HG02852 (cell line): ENCODE measurements at regions not wholly inside any gene's neighbourhood (a gene's known extent, or its start where the extent isn't known, plus 50 kb on each side); places are given as distances from the start of the nearest gene placed in this dataset.

Experiments
- ATAC-seq: cut with Tn5 transposase; IDR thresholded peaks from one replicate; pipeline ENCODE4 v1.9.1; 2021; ENCODE audit warnings: mild to moderate bottlenecking, moderate library complexity; ENCODE audit not compliant: unreplicated experiment

DNA sequence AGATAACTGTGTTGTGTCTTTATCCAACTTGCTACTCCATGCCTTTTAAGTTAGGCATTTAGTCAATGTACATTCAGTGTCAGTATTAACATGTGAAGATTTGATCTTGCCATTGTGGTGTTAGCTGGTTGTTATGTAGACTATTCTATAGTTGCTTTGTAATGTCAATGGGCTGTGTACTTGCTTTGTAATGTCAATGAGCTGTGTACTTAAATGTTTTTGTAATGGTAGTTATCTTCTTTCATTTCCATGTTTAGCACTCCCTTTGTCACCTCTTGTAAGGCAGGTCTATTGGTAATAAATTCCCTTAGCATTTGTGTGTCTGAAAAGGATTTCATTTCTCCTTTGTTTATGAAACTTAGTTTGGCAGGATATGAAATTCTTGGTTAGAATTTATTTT, 53.4 kb downstream of the MC4R start:
- no peak for ATAC-seq

DNA sequence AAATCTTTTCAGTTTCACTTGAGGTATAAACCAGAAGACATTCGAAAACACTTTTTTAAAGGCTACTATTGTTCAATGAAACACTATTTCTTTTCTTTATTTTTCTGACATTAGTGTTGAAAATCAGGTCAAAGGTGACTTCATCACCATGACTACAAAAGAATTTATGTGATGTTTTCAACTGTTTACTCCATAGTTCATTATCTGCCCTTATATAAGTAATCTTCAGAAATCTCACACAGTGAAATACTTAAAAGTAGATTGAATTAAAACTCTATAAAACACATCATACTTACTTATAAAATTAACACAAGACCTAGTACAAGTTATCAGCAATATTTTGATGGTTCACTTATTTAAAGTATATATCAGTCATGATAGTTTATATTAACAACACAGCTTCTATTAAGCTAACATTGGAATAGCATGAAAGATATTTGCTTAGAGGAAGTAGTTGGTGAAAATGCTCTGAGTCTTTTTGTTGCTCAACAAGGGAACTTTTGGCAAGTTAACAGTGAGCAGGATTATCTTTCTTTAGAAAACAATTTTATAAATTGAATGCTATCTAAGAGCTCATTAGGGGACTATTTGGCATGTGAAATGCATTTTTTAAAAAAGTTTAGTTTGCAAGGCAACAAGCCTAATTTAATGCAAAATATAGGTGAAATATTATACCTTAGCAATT, 60.8 kb downstream of the MC4R start:
- no peak for ATAC-seq

DNA sequence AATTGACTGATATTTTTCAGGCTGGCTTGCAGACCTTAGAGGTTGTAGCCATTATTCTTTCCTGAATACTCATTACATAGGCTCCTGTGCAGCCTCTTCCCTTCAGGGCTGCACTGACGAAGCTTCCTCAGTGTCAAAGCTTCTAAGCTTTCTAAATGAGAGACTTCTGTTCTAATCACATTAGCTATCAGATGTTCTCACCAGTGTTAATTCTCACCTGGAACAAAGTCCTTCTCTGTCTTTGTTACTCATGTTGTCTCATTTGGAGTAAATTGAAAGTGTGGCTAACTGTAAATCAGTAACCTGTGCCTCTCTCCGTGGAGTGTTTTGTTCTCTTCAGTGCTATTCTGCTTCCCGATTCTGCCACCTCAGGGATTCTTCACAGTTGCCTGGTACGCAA, 76.9 kb downstream of the MC4R start:
- no peak for ATAC-seq

DNA sequence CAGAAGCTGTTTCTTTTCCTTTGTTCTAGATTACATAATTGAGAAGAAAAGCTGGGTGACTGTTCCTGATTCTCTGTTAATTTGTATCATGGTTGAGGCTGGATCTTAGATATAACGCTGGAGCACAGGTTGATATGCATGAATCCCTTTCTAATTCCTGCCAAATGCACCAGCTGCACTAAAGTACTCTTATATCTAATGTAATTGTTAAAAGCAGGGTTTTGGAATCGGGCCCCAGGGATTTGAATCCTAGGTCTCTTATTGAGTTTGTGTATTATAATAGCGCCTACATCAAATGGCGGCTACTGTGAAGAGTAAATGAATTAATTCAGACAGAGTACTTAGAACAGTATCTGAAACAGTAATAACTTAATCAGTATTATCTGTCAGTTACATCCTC, 80.4 kb downstream of the MC4R start:
- ATAC-seq, result no peak

DNA sequence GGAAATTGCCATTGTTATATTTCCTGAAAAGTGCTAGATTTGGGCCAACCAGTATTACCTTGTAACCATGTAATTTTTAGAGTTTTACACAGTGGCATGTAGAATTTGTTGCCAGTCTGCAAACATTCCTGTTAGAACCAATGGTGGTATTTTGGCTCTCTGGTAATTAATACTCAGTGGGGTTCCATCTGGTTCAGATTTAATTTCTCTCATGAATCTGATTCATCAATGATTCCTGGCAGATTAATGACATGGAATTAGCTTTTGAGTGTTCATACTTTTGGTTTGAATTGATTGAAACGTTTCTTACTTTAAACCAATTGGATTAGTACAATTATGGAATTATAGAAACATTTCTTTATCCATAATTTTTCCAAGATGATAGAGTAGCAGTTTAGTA, 93.2 kb downstream of the MC4R start:
- ATAC-seq, result no peak

DNA sequence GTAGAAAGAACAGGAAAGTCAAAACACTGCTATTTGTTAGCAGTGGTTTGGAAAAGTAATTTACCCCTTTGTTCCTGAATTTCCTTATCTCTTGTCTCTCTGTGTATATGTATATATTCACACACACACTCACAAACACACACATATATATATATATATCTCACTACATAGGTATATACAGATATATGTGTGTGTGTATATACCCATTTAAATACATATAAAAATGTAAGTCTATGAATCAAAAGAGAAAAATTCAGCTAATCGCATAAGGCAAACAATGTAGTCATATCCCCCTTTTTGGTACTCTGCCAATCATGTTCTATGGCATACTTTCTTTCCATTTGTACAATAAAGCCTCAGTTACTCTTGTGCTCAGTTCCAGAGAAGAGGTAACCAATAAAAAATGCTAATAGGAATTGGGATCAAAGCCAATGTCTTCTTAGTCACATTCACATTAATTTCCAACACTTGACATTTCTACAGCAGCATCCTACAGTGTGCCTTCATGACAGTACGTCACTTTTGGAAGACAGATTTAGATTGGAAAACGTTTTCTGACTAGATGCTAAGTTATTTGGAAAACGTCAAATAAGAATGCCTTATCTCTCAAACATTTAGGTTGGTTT, 94.6 kb downstream of the MC4R start:
- ATAC-seq, result no peak

DNA sequence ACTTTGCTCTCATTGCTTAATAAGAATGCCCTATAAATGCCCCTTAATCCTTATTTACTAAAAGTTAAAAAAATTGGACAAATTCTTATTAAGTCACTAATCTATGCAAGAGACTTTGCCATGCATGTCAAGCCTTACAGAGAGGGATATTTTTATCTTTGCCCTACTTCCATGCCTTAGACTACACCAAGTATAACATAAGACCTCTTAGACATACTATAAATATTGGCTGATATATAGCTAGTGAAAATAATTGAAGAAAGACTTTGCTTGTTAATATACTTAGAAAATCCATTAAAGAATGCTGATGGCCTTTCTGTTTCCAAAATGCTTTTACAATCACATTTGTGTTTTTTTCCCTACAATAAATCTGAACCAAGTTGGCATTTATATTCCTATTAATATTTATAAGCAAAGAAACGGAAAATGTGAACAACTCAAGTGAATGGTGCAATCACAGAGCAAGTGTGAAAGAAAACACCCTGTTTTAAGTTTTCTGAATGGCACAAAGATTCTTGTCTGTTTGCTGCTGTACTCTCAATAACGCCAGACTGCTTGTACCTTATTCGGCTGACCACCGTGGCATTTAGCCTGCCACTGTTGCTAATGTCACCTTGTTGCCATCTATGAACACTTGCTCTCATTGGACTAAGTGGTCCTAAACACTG, 105.0 kb downstream of the MC4R start:
- no peak for ATAC-seq

DNA sequence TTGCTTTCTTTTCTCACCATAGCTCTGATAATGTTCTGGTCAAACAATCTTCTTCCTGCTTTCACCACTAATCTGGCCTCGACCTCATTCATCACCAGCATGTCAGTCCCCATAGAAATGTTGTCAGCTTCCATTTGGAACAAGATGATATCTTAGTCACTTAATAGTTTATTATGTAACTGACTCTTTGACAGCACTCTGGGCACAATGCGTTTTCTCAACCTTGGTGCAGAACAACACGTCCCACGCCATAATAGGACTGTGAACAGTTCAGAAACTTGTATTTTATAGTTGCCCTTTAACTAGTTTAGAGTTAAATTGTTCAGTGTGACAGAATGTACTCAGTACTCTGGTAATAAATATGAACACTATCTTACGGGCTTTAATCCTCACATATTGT, 106.0 kb downstream of the MC4R start:
- no peak for ATAC-seq

DNA sequence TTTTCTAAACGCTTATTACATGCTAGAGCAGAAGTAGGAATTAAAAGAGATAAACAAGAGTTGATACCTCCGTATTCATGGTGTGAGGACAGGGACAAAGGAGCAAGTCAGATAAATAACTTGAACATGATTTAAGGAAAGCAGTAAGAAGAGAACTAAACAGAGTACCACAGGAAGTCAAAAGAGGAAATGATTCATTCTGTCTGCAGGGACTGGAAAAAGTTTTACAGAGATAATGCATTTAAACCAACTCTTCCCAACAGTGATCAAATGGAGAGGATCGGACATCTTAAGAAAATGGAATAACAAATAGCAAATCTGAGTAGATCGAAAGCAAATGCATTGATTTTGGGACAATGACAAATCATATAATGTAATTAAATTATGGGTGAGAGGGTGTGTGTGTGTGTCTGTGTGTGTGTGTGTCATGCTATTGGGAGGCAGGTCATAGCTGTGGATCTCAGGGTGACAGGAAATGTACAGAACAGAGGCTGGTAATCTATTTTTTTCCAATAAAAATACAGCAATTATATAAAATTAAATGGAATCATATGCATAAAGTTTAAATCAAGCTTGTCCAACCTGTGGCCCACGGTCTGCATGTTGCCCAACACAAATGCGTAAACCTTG, 113.4 kb downstream of the MC4R start:
- peak; percentile 52 for ATAC-seq

DNA sequence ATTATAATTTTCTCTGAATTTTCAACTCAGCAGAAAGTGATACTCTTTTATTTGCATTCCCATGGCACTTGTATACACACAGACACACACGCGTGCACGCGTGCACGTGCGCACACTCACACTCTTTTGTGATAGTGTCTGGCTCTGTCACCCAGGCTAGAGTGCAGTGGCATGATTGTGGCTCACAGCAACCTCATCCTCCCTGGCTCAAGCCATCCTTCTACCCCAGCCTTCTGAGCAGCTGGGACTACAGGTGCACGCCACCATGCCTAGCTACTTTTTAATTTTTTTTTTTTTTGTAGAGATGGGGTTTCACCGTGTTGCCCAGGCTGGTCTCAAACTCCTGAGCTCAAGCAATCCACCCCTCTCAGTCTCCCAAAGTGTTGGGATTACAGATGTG, 123.2 kb downstream of the MC4R start:
- no peak for ATAC-seq

DNA sequence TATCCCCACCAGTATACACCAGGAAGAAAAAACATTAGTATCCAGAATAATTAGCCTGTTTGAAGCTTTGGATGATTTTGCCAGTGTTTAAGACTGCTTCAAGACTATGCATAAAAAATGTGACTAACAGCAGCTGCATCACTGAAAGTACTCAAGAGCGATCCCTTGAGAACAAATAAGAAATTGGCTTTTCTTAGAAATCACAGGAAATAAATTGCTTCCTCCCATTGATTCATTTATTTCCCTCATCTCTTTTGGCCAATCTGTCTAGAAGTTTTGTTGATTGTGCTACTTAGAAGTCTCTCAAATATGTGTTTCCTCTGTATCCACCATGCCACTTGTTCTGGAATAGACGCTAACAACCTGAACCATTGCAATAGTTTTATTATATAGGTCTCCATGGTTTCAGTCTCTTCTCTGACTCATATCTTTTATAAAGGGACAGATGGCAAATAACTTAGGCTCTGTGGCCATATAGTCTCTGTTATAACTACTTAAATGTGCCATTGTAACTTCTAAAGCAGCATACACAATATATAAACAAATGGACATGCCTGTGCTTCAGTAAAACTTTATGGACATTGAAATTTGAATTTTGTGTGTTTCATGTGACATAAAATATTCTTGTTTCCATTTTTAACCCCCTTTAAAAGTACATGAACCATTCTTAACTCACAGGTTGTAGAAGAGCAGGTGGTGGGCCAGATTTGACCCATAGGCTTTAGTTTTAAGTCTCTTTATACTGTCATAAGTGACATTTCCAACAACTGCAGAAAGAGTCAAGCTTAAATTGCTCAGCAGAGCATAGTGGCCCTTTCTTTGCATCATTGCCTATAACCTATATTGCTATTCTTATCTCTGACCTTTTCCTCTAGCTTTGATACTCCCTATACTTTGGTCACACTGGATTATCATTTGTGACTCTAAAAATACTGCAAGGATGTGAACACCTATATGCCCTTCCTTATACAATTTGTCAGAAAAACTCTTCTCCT, 123.9 kb downstream of the MC4R start:
- ATAC-seq, result no peak

DNA sequence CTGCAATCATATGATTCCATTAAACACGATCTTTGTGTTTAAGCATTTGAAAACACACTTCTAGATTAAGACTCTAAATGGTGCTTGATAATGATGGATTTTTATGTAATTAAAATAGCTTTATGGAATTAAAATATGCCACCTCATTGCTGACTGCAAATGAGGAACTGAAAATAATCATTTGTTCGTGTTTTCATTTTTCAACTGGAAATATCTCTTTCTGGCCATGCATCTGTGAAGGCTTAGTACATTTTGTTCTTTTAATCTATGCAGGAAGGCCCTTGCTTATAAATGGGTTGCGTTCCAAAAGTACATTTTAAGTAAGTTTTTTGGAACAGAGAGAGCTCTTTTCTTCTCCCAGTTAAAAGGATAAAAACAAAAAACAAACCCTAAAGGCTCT, 125.5 kb downstream of the MC4R start:
- ATAC-seq, result peak; percentile 76

DNA sequence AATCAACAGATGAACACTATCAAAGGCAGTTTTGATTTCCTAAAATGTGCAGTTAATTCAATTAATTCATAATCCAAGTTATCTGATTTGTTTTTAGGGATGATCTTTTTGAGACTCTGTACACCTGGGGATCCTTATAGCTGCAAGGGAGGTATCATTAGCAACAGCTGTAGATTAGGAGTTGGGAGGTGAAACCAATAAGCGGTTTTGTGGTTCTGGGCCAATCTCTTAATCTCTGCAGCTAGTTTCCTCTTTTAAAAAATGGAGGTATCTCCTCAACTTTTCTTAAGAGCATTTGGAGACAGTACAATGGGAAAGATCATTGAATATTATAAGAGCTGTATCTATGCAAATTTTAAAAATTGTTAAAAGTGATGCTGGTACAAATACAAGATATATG, 126.0 kb downstream of the MC4R start:
- ATAC-seq, result peak; percentile 78

DNA sequence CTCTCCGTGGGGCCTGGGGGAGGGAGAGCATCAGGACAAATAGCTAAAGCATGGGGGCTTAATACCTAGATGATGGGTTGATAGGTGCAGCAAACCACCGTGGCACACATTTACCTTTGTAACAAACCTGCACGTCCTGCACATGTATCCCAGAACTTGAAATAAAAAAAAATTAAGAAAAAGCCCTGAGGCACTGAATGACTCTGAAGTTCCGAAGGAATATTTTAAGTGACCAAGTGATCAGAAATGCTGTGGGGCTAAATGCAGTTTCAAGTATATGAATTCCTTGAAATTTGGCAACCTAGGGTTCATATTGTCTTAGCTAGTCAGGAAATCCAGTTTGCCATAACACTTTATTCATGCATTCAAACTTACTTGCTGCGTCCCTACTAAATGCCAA, 127.5 kb downstream of the MC4R start:
- no peak for ATAC-seq

DNA sequence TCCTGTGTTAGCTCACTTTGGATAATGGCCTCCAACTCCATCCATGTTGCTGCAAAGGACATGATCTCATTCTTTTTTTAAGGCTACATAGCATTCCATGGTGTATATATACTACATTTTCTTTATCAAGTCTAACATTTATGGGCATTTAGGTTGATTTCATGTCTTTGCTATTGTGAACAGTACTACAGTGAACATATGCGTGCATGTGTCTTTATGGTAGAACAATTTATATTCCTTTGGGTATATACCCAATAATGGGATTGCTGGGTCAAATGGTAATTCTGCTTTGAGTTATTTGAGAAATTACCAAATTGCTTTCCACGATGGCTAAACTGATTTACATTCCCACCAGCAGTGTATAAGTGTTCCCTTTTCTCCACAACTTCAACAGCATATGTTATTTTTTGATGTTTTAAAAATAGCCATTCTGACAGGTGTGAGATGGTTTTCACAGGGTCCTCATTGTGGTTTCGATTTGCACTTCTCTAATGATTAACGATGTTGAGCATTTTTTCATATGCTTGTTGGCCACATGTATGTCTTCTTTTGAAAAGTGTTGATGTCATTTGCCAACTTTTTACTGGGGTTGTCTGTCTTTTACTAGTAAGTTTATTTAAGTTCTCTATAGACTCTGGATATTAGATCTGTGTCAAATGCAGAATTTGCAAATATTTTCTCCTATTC, 133.4 kb downstream of the MC4R start:
- peak; percentile 91 for ATAC-seq

DNA sequence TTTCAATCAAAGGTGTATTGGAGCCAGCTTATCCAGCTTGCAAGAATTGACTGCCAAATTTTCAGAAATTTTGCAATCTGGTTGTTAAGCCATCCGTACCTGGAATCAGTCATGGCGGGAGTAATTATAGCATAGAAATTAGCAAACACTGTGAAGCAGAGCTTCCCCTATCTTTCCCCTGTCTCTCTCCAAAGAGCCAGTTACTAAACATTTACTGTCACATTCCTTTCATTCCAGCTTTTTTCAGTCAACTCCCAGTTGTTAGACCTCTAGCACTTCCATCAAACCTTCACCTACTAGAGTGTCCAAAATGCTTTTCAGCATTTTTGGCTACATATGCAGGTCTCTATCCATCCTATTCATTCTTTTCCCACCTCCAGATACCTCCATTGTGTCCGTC, 137.4 kb downstream of the MC4R start:
- no peak for ATAC-seq

DNA sequence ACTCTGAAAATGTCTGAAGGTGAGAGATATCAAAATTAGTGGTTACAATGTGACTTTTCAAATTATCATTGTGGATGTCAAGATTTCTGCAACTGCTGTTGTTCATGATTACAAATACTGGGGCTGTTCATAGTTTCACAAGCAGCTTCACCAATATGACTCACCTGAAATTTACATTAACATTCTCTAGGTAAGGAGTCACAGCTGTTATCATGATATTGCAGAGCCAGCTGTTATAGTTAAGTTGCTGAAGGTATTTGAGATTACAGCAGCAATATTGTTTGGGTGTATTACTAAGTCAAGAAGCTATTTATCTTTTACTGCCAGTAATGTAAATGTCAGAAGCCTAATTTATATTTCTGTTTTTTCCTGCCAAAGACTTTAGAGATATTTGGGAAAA, 140.0 kb downstream of the MC4R start:
- ATAC-seq, result no peak

DNA sequence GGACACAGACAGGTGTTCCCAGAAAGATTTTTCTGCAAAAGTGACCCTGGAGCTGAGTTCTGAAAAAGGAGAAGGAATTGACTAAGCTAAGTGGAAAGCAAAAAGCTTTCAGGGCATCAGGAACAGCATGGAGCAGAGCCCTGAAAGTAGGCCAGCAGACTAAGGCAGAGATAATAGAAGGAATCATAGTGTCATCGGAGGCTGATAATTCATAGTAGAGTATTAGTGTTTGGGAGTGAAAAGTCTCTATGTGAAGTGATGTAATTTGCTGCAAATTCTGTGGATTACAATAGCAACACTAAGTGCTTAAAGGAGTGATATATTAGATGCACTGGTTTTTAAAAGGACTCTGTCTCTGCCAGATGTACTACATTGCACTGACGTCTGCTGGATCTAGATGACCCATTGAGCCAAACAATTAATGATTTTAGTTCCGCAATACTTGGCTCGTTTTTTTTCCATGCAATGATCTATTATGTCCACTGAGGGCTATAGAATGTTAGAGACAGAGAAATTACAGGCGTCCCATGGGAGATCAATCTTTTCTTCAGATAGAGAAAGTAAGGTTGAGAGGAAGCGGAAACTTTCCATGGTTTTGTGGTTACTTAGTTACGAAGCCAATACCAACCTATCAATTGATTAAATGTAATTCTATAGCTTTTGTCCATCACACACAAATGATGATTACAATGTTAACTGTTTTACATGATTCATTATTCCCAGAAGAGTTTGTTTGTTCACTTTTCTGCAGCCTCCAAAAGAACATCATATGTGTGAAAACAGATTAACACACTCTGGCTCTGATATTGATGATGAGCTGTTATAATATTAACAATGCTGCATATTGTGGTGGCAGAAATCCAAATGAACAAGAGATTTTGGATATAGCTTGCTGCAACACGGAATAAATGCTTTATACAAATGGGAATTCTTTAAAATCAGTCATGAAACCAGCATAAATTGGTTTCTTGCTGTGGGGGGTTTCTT, 143.7 kb downstream of the MC4R start:
- no peak for ATAC-seq

DNA sequence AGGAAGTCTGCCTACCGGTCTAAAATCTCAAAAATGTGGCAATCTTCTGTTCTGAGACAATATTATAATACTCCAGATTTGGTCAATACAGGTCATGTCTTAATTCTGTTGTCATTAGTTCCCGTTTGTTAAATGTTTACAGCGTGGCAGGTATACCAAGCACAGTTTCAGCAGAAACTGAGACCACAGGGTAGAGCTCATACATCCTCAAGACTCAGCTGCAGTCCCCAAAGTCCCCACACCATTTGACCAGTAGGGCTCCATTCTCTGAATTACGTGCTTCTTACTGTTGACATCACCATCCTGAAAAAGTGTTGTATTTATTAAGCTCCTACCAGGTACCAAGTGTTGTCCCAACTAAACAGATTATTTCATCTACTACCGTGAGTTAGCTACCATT, 157.1 kb downstream of the MC4R start:
- no peak for ATAC-seq
